ENCODE measurements at regions not wholly inside any gene's neighbourhood (a gene's known extent, or its start where the extent isn't known, plus 50 kb on each side); places are given as distances from the start of the nearest gene placed in this dataset.

DNA sequence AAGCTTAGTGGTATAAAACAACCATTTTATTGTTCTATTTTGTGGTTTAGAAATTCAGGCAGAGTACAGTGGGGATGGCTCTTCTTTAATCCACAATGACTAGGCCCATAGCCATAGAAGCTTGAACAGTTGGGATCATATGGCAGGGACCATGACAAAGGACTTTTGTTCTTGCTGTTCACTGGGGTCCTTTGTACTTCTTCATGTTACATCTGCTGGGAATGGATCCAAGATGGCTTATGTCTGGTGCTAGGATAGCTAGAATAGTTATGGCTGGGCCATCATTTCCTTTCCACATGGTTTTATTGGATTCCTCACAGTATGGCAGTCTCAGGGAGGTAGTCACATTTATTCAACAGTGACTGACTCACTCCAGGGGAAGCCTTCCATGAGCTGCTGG, 427.9 kb upstream of the AGTR1 start:
- peak; percentile 96 for DNase-seq (ENCODE audit: low read depth, low spot score)
- in situ Hi-C loops (cut with HindIII; ENCODE audit: low pct_unique_long_range_greater_than_20kb, low sequenced_read_pairs), result no loop called here

DNA sequence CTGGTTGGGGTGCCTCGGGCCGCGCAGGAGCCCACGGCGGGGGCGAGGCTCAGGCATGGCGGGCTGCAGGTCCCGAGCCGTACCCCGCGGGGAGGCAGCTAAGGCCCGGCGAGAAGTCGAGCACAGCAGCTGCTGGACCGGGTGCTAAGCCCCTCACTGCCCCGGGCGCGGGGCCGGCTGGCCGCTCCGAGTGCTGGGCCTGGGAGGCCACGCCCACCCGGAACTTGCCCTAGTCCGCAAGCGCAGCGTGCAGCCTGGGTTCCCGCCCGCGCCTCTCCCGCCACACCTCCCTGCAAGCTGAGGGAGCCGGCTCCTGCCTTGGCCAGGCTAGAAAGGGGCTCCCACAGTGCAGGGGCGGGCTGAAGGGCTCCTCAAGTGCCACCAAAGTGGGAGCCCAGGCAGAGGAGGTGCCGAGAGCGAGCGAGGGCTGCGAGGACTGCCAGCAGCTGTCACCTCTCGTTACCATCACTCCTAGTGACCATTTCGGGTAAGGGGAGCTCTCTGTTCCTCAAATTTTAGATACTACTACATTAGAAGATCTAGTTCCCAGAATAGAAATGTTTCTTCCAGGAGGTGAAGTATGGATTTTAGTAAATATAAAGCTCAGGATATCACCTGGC, 417.0 kb upstream of the AGTR1 start:
- no peak for DNase-seq (ENCODE audit: low read depth, low spot score)
- in situ Hi-C loops (cut with HindIII; ENCODE audit: low pct_unique_long_range_greater_than_20kb, low sequenced_read_pairs), result no loop called here

DNA sequence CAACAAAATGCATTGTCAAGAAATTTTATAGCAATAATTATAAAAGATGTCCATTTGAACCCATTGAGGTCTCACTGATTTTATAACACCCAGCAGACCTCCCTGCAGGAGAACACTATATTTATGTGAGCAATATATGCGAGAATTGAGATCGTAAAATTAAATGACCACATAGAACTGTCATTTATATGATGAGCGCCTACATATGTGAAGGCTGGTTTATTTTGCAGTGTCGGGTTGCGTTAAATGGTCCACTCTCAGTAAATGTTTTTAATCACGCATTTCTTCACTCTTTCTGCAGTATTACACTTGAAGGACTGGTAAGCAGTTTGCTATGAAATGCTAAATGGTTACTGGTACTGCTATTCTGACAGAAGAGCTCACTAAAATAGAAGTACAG, 408.5 kb upstream of the AGTR1 start:
- no peak for DNase-seq (ENCODE audit: low read depth, low spot score)
- in situ Hi-C loops (cut with HindIII; ENCODE audit: low pct_unique_long_range_greater_than_20kb, low sequenced_read_pairs), result no loop called here

DNA sequence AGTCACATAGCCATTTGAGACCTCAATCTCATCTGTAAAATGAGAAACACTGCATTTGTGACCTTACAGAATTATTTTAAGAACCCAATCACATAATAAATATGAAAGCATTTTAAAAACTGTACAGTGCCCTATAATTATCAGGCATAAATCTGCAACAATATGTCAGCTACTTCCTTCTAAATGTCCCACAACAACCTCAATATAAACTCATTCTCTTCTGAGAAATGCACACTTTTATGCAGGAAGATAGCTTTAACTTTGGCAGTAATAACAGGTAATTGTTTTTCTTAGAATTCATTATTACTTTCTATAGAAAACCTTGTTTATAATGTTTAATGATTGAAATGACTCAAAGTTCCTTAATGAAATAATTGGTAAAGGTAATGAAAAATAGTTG, 400.7 kb upstream of the AGTR1 start:
- no peak for DNase-seq (ENCODE audit: low read depth, low spot score)
- in situ Hi-C loops (cut with HindIII; ENCODE audit: low pct_unique_long_range_greater_than_20kb, low sequenced_read_pairs), result no loop called here

DNA sequence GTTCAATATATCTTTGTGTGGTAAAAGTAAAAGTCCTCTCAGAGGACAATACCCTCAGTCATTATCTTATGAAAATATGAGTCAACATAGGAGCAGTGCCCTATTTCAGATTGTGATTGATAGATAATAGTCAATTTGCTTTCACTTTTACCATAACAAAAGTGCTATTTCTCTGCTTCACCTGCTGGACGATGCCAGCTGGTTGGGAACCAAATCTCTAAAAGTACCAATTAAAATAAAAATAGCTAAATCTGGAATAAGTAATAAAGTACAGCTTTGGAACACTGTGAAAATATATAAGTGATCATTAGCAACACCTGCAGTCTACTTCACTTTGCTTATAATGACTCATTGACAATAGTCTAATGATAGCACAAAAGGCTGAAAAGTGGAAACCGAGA, 390.3 kb upstream of the AGTR1 start:
- no peak for DNase-seq (ENCODE audit: low read depth, low spot score)
- in situ Hi-C loops (cut with HindIII; ENCODE audit: low pct_unique_long_range_greater_than_20kb, low sequenced_read_pairs), result no loop called here

DNA sequence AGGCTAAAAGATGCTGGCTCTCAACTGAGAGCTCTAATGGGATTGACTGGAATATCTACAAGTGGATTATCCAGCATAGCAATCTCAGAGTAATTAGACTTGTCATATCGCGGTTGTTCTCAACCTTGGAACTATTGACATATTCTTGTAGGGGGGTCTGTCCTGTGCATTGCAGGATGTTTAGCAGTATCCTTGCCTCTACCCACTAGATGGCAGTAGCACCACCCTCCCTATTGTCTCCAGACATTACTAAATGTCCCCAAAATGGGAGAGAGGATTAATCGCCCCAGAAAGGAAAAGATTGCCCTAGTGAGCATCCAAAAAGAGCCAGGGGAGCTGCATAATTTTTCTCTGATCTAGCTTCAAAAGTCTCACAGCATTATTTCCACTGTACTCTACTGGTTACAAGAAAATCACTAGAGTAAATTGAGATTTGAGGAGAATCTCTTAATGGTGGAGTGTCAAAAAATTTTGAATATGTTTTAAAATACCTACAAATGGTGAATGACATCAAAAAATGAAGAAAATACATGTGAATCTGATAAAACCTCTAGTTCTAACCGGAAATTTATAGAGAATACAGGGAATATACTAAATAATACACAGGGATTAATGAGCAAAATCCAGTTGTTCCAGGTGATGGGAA, 388.2 kb upstream of the AGTR1 start:
- peak; percentile 74 for DNase-seq (ENCODE audit: low read depth, low spot score)
- in situ Hi-C loops (cut with HindIII; ENCODE audit: low pct_unique_long_range_greater_than_20kb, low sequenced_read_pairs), result no loop called here

DNA sequence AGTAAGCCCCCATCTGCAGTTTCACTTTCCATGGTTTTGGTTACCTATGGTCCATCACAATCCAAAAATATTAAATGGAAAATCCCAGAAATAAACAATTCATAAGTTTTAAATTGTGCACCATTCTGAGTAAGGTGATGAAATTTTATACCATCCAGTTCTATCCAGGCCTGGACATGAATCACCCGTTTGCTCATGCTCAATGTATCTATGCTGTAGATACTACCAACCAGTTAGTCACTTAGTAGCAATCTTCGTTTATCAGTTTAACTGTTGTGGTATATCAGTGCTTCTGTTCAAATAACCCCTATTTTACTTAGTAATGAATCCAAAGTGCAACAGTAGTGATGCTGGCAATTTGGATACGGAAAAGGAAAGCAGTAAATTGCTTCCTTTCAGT, 381.9 kb upstream of the AGTR1 start:
- in situ Hi-C loops (cut with HindIII; ENCODE audit: low pct_unique_long_range_greater_than_20kb, low sequenced_read_pairs), result no loop called here
- no peak for DNase-seq (ENCODE audit: low read depth, low spot score)

DNA sequence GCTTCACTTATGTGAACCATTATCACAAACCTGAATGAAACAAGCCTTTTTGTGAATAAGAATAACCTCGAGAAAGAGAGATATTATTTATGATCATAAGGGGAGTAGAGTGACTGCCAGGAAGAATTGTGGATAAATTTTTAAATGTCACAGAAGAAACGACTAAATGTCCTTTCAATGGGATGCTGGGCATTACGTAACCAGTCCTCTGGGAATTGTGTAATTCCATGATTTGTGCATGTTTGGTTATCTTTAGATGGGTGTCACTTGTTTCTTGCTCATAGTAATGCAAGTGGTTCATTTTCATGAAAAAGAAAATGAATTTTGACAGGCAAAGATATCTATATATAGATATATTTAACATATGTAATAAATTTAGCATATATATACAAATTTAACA, 379.5 kb upstream of the AGTR1 start:
- DNase-seq (ENCODE audit: low read depth, low spot score), result no peak
- in situ Hi-C loops (cut with HindIII; ENCODE audit: low pct_unique_long_range_greater_than_20kb, low sequenced_read_pairs), result no loop called here

DNA sequence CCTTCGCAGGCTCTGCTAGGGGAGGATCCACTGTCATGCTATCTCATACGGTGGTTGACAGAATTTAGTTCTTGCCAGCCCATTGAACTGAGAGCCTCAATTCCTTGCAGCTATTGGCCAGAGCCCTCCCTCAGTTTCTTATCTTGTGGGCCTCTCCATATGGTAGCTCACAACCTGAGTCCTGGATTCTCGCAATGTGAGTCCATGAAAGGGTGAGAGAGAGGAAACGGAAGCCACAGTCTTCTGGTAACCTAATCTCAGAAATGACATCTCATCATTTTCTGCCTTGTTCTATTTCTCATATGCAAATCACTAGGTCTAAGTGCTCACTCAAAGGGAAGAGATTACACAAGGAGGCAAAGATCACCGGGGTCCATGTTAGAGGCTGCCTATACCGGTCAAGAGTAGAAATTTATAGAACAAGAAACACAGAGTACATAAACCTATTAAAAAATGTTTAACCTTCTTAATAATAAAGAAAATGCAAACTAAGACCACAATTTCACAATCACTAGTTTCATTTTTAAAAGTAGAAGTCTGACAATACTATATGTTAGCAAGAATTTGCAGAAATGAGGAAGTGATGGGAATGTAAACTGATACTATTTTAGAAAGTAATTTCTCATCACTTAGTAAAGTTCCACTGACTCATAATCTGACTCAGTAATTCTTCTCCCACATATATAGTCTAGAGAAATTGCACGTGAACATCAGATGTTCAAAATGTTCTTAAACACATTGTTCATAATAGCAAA, 378.4 kb upstream of the AGTR1 start:
- DNase-seq (ENCODE audit: low read depth, low spot score), result no peak
- in situ Hi-C loops (cut with HindIII; ENCODE audit: low pct_unique_long_range_greater_than_20kb, low sequenced_read_pairs), result no loop called here

DNA sequence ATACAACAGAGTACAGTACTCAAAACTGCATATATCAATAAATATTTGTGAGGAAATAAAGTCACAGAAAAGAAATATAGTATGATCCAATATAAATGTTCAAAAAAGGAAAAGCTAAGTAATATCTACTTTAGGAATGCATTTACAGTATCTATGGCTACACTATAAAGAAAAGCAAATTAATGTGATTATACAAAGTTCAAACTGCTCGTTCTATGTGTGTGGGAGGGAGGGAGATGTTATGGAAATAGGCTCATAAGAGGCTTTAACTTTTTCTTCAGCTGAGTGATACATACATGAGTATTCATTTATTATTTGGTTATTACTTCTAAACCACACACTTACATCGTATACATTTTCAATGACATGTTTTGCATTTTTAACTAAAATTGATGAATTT, 377.7 kb upstream of the AGTR1 start:
- DNase-seq (ENCODE audit: low read depth, low spot score), result no peak
- in situ Hi-C loops (cut with HindIII; ENCODE audit: low pct_unique_long_range_greater_than_20kb, low sequenced_read_pairs), result no loop called here

DNA sequence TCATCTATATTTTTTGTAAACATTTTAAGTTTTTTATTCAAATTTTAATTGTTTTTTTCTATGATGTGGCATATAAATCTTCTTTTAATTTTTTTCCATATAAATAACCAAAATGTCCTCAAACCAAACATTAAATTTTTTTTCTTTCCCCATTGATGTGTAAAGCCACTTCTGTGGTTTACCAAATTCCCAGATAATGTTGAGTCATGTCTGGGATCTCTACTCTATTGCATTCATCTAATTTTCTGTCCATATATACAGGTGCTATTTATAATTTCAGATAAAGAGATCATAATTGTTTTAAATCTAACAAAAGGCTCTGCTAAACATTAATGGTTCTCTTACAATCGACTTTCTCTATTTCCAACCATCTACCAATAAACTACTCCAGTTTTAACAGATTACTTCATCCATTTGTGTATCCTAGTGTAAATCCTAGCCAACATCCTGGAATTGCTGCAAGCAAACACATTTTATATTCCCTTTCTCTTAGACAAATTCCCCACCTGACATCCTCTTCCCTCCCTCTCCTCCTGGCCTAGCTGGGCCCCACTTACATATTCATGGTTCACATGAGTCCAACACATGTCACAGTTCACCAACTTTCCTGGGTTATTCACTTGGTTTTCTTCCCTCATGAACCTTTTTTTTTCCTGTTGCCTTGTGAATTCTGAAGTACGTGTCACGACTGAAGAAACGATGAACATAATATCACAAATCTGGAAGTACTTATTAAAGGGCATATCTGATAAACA, 368.0 kb upstream of the AGTR1 start:
- in situ Hi-C loops (cut with HindIII; ENCODE audit: low pct_unique_long_range_greater_than_20kb, low sequenced_read_pairs), result no loop called here
- DNase-seq (ENCODE audit: low read depth, low spot score), result no peak

DNA sequence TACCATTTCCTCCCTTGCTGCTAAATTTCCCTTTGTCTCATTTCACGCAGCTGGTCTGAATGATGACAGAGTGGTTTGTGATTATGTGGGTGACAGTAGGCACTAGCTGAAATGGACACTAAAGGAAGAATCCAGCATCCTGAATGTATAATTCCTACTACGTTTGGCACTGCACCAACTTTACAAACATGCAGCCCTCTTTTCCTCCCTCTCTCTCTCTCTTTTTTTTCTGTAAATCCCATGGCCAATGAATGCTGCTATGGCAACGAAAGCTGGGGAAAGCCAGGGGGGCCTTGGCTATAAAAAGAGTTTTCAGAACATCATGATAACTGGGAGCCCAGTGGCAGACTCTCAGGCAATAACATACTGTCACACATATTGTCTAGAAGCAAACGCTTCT, 367.2 kb upstream of the AGTR1 start:
- in situ Hi-C loops (cut with HindIII; ENCODE audit: low pct_unique_long_range_greater_than_20kb, low sequenced_read_pairs), result no loop called here
- DNase-seq (ENCODE audit: low read depth, low spot score), result no peak

DNA sequence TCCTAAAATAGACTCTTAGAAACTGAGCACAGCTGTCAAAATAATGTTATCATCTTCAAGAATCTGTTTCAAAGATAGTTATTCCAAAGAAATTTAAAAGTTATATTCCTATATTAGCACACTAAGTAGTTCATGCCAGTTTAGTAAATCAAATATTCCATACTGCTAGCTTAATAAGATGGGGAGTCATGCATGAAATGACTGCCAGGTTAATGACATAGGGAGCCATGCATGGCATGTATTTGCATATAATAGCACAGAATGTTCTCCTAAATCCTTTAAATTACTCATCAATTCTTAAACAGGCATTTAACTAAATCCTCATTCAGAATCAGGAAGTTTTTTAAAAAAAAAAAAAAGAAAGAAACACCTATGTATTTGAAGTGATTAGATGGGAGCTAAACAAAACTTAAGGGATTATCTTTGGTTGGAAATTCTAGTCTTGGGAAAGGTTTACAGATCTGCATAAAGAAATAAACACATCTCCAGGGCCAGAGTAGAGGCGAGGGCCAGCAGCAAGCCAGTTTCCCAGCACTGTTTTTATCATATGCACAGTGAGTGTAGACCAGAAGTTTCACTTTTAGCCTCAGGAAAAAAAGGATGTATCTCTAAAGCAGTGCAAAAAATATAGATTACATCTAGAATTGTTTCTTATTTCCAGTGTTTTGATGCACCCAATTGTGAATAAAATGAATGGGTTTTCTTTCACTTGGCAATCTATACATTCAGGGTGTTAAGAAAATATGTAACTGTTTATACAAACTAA, 366.4 kb upstream of the AGTR1 start:
- in situ Hi-C loops (cut with HindIII; ENCODE audit: low pct_unique_long_range_greater_than_20kb, low sequenced_read_pairs), result no loop called here
- no peak for DNase-seq (ENCODE audit: low read depth, low spot score)

DNA sequence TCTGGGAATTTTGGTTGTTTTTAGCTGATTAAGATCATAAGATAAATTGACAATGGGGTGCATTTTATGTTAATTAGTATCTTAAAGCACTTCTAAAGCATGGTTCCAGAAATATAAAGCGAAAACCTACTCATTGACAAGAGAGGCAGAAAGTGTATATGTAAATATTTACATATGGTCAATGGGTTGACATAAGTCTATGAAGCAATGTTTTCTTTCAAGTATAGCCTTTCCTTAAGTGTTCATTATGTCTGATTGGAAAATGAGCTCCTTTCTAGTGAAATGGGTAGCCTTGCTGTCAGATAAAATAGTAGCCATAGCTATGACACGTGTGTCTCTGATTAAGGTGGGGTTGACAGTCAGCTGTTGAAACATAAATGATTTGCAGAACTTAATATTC, 365.2 kb upstream of the AGTR1 start:
- in situ Hi-C loops (cut with HindIII; ENCODE audit: low pct_unique_long_range_greater_than_20kb, low sequenced_read_pairs), result no loop called here

DNA sequence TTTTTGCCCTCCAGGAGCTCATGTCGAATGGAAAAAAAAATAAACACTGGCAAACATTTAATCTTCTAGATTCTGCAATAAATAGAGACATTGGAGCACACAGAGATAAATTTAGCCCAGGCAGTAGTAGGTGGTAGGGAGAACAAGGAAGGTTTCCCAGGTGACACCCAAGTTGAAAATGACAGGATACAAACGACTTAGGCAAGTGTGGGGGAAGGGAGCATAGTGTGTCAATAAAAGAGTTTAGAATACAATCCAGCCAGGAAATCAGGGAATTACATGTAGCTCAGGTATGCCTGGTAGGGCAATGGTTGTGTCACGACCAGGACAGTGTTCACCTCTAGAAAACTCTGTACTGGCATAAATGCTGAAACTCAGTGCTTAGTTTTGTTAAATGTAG, 364.6 kb upstream of the AGTR1 start:
- no peak for DNase-seq (ENCODE audit: low read depth, low spot score)
- in situ Hi-C loops (cut with HindIII; ENCODE audit: low pct_unique_long_range_greater_than_20kb, low sequenced_read_pairs), result no loop called here

More for the DNA sequence above, 365.2 kb upstream of the AGTR1 start:
- no peak for DNase-seq (ENCODE audit: low read depth, low spot score)

DNA sequence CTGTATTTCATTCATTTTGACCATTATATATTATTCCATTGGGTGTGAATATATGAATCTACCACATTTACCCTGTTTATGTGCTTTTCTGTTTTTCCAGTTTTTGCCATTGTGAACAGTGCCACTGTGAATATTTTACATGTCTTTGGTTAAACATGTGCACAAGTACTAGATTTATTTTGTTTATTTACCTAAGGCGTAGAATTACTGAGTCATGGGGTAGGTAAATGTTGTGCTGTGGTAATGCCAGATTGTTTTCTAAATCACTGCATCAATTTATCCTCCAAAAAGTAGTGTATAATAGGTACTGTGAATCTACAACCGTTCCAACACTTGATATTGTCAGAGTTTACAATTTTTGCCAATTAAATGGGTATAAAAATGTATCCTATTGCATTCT, 362.1 kb upstream of the AGTR1 start:
- in situ Hi-C loops (cut with HindIII; ENCODE audit: low pct_unique_long_range_greater_than_20kb, low sequenced_read_pairs), result no loop called here
- DNase-seq (ENCODE audit: low read depth, low spot score), result no peak

DNA sequence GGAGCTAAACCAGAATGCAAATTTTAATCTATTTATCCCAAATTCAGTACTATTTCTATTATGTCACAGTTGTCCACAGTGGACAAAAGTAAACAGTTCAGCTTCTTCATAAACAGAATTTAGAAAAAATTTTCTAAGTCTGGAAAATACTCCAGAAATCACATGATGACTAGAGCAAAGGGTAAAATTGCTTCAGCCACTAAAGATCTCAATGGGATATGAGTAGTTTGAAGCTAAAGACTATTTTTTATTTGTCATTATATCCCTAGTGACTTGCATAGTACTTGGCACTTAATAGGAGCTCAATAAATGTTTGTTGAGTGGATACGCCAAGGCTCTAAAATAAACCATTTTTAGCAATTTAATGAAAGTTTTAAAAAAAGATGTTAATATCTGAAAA, 354.3 kb upstream of the AGTR1 start:
- in situ Hi-C loops (cut with HindIII; ENCODE audit: low pct_unique_long_range_greater_than_20kb, low sequenced_read_pairs), result no loop called here
- DNase-seq (ENCODE audit: low read depth, low spot score), result no peak

DNA sequence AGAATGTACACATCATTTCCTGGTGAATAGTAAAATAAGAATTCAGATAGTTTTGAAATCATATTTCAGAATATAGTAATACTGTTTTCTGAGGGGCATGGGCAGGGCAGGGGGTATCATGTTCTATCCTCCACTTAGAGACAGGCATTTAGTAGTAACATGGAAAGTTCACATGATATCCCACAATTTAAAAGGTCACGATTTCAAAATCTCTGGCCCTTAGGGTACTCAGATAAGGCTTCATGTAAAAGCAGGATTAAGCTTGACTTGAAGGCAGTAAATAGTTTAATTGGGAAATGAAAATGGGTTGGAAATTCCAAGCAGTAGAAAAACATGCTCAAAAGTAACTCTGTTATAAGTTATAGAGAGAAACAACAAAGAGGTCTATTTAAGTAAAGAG, 353.2 kb upstream of the AGTR1 start:
- in situ Hi-C loops (cut with HindIII; ENCODE audit: low pct_unique_long_range_greater_than_20kb, low sequenced_read_pairs), result no loop called here
- DNase-seq (ENCODE audit: low read depth, low spot score), result peak; percentile 9
